Testis (tissue), 2 donors: ENCODE measurements at regions not wholly inside any gene's neighbourhood (a gene's known extent, or its start where the extent isn't known, plus 50 kb on each side); places are given as distances from the start of the nearest gene placed in this dataset.

Source experiments
- DNase-seq: peaks from one replicate; pipeline ENCODE4 v3.0.0-alpha.2; 2019
- H3K27ac ChIP-seq, 2 donors: fragments of 200-600 bp; sonication (generic); one replicate each; pipeline ENCODE4 v1.5.1; 2019
- H3K27me3 ChIP-seq: fragments of 200-600 bp; sonication (generic); one replicate; pipeline ENCODE4 v1.5.1; 2019
- H3K36me3 ChIP-seq: fragments of 200-600 bp; sonication (generic); one replicate; pipeline ENCODE4 v1.5.1; 2017; ENCODE audit warnings: low read depth; ENCODE audit errors: missing control alignments
- H3K4me1 ChIP-seq: fragments of 200-600 bp; sonication (generic); one replicate; pipeline ENCODE4 v1.5.1; 2019
- H3K4me3 ChIP-seq, 2 donors: fragments of 200-600 bp; sonication (generic); one replicate each; pipeline ENCODE4 v1.5.1; 2017 to 2019
- H3K9me3 ChIP-seq: fragments of 200-600 bp; sonication (generic); one replicate; pipeline ENCODE4 v1.5.1; 2017
- POLR2A ChIP-seq: fragments of 450-650 bp; IDR thresholded peaks from one replicate; pipeline ENCODE4 v1.6.1; 2017; ENCODE audit warnings: antibody characterized with exemption, mild to moderate bottlenecking, moderate library complexity
- WGBS, 2 donors: methylation state at CpG; one replicate each; pipeline ENCODE4 v1.1.5; 2018; 5-methylcytosine and 5-hydroxymethylcytosine counted together
- intact Hi-C: fragments of 100-400 bp; cut with DNase I; formaldehyde crosslinking; loops from one replicate; pipeline ENCODE4 v1.15.1; 2023; ENCODE audit warnings: low total_unique reads
- TF ChIP-seq, protein P1 (sequence below), 3 experiments: fragments of 450-650 bp in 2 of 3; fragments of 200-600 bp in 1 of 3; sonication (generic) in 1 of 3; IDR thresholded peaks; one replicate each; pipeline ENCODE4 v1.5.1; 2016 to 2019; ENCODE audit warnings: antibody characterized with exemption in 3 of 3, mild to moderate bottlenecking in 2 of 3, moderate library complexity in 1 of 3

DNA sequence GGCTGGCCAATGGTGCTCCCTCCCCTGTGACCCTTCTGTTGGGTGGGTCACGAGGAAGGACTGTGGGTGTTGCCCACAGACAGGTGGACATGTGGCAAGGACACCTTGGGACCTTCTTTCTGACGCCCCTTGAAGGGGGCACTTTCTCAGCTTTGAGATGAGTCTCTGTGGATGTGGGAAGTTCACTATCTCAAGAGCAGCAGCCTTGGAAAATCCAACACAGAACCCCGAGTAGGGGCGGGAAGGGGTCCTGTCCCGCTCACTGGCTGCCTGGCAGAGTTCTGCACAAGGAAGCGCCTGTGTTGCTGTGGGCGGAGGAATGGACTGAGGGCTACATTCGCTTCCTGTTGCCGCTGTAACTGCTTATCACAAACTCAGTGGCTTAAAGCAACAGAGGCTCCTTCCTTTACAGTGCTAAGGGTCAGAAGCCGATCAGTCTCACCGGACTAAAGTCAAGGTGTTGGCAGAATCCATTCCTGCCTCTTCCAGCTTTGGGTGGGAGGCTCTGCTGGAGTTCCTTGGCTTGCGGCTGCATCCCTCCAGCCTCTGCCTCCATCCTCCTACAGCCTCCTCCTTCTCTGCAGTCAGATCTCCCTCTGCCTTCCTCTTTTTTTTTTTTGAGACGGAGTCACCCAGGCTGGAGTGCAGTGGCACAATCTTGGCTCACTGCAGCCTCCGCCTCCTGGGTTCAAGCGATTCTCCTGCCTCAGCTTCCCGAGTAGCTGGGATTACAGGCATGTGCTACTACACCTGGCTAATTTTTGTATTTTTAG lies 305.2 kb downstream of the SEC14L1 start:
- Histone ChIP-seq H3K4me3 (no peak overlapping the region), H3K27me3 (no peaks in the 10 kb centered on the region), H3K36me3 (no peaks in the 10 kb centered on the region), H3K9me3 (no peaks in the 10 kb centered on the region), H3K4me1 (peaks cover 51% of the 10 kb centered on the region), H3K27ac (peak overlapping the region in 1 of 2 donors; percentile 4)
- DNase-seq = peak; percentile 70
- intact Hi-C loops = no loop called here
- TF ChIP-seq, protein P1, sequence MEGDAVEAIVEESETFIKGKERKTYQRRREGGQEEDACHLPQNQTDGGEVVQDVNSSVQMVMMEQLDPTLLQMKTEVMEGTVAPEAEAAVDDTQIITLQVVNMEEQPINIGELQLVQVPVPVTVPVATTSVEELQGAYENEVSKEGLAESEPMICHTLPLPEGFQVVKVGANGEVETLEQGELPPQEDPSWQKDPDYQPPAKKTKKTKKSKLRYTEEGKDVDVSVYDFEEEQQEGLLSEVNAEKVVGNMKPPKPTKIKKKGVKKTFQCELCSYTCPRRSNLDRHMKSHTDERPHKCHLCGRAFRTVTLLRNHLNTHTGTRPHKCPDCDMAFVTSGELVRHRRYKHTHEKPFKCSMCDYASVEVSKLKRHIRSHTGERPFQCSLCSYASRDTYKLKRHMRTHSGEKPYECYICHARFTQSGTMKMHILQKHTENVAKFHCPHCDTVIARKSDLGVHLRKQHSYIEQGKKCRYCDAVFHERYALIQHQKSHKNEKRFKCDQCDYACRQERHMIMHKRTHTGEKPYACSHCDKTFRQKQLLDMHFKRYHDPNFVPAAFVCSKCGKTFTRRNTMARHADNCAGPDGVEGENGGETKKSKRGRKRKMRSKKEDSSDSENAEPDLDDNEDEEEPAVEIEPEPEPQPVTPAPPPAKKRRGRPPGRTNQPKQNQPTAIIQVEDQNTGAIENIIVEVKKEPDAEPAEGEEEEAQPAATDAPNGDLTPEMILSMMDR (IDR thresholded peaks at IDR 0.05) = no peak
- TF ChIP-seq POLR2A = no peak
- 43 to 57% methylated on average over 14 to 16 of the region's 16 CpGs for WGBS, 2 donors

DNA sequence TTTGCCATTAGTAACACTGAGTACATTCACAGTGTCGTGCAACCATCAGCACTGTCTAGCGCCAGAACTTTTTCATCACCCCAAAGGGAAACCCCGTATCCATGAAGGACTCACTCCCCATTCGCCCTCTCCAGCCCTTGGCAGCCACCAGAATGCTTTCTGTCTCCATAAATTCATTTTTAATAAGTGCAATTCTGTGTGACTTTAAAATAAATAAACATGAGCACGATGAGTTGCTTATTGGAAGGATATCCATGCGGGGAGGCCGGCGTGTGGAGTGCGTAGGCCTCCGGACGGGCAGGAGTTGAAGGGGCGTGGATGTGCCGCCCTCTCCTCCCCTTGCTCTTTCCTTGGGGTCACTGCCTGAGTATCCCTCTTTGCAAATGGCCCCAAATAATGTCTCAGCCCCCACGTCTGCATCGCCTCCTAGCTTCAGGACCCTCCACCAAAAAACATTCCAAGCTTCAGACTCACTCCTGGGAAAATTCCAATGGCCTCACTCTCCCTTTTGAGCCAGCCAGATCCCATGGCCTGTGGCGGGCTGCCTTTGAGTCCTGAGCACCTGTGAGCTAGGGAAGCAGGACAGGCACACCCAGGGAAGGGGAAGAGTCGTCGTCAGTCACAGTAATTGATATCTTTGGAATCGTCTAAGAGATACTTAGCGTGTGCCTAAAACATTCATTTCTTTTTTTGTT lies 306.3 kb downstream of the SEC14L1 start:
- H3K4me1 ChIP-seq = peaks cover 50% of the 10 kb centered on the region
- peak overlapping the region in 1 of 2 donors; percentile 19 for H3K27ac ChIP-seq
- no peaks in the 10 kb centered on the region for H3K27me3 ChIP-seq
- TF ChIP-seq, protein P1 (IDR thresholded peaks at IDR 0.05) = no peak
- TF ChIP-seq POLR2A = no peak
- 75 to 82% methylated on average over 20 of the region's 20 CpGs for WGBS, 2 donors
- no peaks in the 10 kb centered on the region for H3K36me3 ChIP-seq
- DNase-seq = no peak
- H3K9me3 ChIP-seq = no peaks in the 10 kb centered on the region
- H3K4me3 ChIP-seq = no peak overlapping the region
- intact Hi-C loops = no loop called here

DNA sequence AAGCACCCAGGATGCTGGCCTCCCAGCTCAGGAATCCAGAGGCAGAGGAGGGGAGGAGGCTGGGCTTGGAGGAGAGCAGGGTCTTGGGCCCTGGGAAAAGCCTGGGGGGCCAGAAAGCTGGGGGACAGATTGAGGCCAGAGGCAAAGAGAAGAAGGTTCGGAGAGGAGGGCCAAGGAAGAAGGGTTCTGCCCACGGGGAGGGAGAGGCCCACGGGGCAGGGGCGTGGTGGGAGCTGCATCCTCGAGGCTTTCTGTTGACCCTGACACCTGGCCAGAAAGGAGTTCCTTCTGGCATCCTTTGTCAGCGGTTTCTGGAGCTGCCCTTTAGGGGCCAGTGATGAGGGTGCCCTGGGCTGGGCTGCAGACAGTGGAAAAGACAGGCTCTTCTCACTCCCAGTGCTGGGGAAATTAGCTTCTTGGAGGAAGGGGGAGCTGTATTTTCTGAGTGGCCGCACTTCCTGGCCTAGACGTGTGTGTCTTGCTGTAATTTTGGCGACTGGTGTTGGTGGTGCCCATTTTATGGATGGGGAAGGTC lies 308.7 kb downstream of the SEC14L1 start:
- Histone ChIP-seq H3K27me3 (no peaks in the 10 kb centered on the region), H3K9me3 (no peaks in the 10 kb centered on the region), H3K4me1 (peaks cover 59% of the 10 kb centered on the region), H3K36me3 (no peaks in the 10 kb centered on the region), H3K27ac (no peak overlapping the region), H3K4me3 (no peak overlapping the region)
- no peak for DNase-seq
- TF ChIP-seq, protein P1 (IDR thresholded peaks at IDR 0.05) = no peak
- TF ChIP-seq POLR2A = no peak
- 44 to 53% methylated on average over 5 to 9 of the region's 9 CpGs for WGBS, 2 donors
- intact Hi-C loops = no loop called here

DNA sequence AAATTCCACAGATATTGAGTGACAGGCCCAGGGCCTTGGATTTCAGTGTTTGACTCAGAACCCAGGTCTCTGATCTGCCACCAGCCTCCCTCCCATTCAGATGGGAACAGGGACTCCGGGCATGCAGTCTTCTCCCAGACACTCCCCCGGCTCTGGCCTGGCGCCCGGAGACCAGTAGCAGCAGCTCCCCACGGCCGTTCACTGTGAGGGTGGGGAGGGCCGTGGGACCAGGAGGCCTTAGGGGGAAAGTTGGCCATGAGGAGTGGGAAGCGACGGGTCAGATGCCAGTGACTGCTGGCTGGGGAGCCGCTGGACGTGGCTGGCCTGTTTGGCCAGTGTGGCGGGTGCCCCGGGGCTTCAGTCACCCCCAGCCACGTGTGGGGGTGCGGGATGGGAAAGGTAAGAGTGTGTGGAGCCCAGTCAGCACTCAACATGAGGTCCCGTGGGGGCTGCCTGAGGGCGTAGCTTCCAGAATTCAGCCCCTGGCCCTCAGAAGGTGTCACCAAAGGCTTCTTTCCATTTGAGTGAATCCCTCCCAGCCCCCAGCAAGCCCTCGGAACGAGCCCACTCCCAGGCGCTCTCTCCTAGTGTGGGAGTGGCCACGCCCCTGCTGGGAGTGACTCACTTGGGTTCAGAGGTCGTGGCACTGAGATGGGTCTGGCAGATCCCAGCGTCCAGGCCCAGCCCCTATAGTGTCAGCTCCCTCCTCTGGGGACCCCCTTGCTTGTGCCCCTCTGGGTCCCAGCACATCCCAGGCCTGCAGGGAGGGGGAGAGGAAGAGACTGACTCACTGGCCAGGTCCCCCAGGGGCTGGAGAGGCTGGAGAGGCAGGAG lies 309.4 kb downstream of the SEC14L1 start:
- 24 to 33% methylated on average over 11 to 23 of the region's 23 CpGs for WGBS, 2 donors
- Histone ChIP-seq H3K27me3 (no peaks in the 10 kb centered on the region), H3K9me3 (no peaks in the 10 kb centered on the region), H3K36me3 (no peaks in the 10 kb centered on the region), H3K4me1 (peaks cover 59% of the 10 kb centered on the region), H3K27ac (peak overlapping the region; percentile 51 to 78), H3K4me3 (peak overlapping the region in 1 of 2 donors; percentile 64)
- intact Hi-C loops = no loop called here
- TF ChIP-seq POLR2A = no peak
- TF ChIP-seq, protein P1 (IDR thresholded peaks at IDR 0.05) = no peak
- DNase-seq = peak; percentile 97
